NK-92 treated with Interleukin-12 subunit alpha and Interleukin-12 subunit beta, amount 100 ng/mL, for 24 hours (cell line): ENCODE measurements at regions not wholly inside any gene's neighbourhood (a gene's known extent, or its start where the extent isn't known, plus 50 kb on each side); places are given as distances from the start of the nearest gene placed in this dataset.

Experiments
- DNase-seq: peaks from one replicate; lab custom pipeline; 2025; lab: John Stamatoyannopoulos, UW

DNA sequence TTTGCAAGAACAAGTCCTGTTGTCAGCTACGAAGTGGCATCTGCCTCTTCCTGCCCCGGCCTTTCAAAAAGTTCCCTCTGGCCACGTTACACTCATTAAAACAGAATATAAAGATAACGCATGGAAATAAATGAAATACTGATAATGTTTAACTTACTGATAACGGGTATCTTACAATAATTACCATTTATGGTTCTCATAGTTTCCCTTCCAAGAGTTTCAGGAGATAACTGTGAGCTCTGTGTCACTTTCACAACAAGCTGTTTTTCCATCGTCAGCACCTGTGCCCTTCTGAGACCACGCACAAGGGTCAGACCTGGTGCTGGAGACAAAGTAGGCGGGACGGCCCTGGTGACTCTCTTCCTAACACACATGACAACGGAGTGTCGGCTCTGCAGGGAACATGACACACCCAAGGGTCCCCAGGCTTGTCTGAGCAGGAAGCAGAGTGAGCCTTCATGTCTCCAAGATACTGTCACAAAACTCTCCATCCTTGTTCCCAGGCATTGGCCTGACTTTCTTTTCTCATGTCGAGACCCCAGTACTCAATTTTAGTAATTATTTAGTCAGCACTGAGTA, 86.2 kb upstream of the THBS2 start:
- no peak for DNase-seq

DNA sequence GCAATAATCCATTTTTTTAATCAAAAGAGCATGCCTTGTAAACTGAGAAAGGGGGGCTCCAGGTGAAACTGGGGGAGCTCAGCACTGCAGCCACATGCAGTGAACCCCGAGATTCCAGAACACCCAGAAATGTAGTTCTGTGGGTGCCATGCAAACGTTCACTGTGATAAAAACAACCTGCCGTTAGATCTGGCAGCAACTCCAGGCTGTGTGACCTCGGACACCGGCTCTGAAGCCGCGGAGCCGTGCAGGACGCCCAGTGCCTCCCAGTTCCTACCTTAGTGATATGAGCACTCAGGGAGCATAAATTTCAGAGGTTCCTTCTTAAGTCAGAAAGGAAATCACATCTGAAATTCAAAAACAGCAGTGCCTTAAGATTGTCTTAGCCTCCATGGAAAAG, 85.4 kb upstream of the THBS2 start:
- no peak for DNase-seq

DNA sequence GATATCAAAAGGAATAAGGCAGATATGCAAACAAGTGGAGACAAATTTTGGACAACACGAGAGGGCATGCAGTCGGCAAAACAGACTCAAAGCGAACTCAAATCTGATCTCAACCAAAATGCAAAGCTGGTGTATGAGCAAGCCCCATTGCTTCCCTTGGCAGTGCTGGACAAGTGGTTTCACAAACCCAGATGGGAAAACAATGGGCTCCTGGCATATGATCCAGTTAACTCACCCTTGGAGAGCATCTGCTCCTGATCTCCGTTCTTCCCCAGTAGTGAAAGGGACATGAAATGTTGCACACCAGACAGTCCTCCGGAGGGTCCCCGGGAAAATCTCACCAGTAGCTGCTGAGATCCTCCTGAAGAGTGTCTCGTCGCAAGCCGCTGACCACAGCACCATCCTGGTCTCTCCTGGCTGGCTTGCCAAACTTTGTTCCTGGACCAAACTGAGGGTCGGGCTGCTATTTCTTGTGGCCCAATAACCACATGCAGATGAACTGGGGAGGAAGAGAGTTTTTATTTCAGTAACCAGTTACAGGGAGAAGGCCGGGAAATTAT, 84.3 kb upstream of the THBS2 start:
- DNase-seq = no peak

DNA sequence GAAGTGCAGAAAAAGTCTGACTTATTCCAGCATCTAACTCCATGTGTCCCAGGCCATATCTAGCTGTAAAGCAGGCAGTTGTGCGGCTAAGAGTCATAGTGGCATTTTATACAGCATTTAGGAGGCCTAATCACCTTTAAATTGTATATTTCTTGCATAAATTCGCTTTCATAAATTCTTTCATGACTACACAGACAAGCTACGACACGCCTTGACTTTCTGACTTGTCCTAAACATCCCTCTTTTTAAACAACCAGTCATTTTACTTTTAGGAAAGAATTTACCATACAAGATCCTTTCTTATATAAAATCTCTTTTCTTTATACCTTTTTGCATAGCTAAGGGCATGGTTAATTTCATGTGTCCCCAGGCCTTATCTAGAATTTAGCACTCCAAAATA, 81.7 kb upstream of the THBS2 start:
- DNase-seq = no peak

DNA sequence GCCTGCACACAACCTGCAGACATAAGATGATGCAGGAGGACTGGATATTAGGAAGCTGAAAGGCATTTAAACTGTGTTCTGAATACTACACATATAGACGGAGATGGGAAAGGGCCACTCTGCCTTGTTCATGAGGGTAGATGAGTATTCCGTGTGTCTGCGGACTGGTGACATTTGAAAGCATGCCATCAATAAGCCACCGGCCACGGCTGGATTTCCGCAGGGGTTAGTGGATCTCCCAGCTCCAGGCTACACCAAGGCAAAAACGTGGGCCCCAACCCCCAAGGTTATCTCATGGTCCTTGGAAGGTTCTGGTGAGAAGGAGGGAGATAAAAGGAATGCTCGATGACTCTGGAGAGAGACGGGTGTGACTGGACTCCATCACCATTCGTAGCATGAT, 78.6 kb upstream of the THBS2 start:
- no peak for DNase-seq

DNA sequence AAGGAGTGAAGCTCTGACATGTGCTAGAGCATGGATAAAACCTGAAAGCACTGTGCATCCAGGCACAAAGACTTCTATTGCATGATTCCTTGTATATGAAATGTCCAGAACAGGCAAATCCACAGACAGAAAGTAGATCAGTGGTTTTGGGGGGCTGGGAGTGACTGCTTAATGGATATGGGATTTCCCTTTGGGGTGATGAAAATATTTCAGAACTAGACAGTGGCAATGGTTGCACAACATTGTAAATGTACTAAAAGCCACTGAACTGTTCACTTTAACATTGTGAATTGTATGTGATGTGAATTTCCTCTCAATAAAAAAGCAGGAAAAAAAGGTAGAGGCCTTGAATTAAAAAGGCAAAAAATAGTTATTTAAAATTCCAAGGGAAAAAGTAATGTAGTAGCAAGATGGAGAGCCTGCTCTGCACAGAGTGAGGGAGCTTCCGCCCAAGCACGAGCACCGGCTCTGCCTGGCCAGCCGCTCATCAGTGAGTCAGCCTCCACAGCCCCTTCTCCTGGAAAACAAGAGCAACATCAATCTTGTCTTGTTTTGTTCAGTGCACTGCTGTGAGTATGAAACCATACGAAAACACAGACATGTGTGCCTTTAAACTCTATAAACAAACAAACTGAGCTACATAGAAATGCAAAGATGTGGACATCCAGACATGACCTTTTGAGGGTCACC, 74.6 kb upstream of the THBS2 start:
- DNase-seq = no peak

DNA sequence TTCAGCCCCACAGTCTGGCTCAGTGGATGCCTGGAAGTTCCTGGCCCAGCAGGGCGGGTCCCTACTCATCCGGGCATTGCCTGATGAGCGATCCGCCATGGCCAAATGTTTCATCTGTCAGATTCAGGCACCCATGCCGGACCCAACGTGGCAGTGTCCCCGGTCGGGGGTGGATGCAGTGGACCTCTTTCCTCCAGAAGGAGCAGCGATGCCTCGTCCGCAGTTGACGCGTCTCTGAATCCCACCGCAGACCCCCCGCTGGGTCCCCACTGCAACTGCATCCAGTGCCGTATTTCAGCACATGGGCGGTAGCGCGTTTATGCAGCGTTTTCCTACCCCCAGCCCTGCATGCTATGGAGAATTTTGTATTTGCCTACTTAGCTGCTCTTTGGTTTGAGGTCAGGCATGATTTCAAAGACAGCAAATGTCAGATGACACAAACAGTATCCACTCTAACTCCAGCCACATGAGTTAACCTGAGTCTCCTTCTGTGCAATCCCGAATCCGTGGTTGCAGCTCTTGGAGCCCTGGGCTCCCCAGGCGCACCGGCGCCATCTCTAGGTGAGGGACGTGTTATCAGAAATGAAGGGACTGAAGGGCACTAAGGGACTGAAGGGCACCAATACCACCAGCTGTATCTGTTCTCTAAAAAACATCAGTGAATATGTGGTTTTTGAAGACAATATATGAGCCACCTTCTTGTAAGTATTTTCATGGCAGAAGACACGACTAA, 72.6 kb upstream of the THBS2 start:
- no peak for DNase-seq

DNA sequence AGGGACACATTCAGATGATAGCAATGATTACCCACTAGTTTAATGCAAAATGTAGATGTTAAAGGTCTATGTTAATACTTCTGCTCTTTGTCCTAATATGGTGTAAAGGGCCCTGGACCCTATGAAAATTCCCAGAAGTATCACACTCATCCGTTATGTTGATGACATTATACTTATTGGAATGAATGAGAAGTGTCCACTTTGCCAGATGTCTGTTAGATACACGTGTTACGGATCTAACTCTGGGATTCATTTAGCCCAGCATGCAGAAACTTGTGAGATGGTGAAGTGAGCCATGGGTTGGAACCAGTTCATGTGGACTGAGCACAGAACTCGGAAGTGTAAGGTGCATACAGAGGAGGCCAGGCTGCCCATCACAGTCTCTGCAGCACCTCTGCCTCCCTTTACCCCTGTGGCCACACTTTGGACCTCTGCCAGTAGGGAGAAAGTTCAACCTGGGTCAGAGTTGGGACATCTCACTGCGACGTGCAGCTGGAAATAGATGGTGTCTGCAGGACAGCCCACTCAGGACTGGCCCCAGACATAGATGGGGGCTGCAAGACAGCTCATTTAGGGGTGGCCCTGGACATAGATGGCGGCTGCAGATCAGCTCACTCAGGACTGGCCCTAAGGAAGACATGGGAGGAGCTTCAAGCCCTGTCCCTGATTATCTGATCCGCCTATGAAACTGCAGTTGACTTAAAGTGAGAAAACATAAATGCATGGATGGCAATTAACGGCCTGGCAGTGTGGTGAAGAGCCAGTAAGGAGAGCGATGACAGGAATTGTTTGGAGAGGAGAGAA, 71.2 kb upstream of the THBS2 start:
- DNase-seq = no peak

DNA sequence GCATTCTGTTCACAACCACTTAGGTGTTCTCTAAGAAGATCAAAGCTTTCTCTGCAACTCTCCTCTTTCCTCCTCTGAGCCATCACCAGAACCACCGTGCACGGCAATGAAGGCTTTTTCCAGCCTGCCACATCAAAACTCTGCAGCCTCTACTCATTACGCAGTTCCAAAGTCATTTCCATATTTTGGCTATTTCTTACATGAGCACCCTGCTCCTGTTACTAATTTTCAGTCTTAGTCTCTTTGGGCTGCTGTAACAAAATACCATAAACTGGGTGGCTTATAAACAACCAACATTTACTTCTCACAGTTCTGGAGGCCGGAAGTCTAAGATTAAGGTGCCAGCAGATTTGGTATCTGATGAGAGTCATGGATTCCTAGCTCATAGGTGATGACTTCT, 70.4 kb upstream of the THBS2 start:
- no peak for DNase-seq

DNA sequence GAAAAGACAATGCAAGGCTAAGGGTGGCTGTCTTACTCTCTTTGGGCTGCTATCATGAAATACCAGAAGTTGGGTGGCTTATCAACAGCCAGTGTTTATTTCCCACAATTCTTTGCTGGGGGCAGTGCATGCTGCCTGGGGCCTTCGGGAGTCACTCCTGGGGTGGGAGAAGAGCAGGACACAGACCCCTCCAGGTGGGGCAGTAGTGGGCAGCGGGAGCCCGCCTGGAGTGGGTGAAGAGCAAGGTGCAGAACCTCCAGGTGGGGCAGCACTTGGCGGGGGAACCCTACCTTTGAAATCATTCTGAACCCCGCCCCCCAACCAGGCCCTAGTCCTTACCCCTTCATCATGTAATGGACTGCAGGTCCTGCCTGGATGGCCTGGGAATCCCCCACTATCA, 69.6 kb upstream of the THBS2 start:
- peak; percentile 34 for DNase-seq

DNA sequence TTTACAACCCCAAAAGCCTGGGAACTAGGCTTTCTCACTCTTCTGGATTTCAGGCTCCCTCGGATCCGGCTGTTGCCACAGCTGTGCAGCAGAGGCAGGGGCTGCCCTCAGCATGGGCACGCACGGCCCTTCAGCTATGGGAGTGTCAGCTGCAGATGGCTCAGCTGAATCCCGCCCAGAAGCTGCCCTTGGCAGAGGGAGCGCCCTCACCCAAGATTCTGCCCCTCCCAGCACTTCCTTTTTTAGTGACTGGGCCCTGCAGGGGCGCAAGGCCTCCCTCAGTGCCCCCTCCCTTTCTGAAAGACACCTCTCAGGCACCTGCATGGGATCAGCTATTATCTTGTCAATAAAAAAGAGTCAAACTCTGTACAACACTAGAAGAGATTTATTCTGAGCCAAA, 67.9 kb upstream of the THBS2 start:
- DNase-seq = no peak

DNA sequence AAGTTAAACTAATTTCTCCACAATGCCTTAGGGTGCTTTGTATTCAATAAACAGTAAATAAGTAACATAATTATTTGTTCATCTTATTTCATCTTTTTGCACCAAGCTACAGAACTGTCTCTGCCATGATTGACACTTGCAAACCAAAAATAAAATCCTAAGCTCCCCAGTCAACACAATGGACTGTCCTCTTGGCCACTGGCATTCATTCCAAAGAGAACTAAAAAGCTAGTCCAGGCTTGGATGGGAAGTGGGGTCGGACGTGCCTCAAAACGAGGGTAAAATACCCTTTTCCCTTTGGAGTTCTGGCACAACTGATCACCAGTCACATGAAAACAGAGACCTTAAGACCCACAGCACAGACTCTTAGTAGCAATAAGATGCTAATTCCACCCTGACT, 66.4 kb upstream of the THBS2 start:
- DNase-seq = no peak

DNA sequence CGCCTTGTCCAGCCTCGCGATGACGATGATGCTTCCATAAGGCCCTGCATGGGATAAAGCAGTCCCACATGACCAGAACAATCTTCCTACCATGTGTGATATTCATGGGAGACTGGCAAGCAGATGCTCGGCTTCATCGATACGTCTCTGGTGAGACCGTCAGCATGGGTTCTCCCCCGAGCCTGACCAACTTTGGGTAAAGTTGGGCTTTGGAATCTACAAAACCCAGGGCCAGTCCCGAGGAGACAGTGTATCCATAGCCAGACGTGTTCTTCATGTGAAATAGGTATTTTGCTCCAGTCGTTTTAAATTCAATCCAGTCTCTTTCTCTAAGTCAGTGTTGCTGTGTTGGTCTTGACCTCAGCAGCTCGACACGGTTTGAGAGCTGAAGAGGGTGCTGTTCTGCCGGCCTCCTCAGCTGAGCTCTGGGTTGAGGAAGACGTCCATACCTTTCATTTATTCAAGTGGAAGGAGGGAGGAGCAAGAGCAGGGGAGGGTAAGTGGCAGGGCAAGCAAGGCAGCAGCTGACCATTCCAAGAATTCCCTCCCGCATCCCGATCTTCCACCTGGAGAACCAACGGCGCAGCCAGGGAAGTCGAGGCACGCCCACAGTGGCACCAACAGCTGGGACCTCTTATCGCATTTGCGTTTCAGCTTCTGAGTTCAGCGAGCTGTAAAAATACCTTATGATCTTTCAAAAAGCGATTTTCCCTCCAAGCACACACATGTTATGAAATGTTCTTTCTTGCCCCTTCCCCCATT, 64.0 kb upstream of the THBS2 start:
- no peak for DNase-seq

DNA sequence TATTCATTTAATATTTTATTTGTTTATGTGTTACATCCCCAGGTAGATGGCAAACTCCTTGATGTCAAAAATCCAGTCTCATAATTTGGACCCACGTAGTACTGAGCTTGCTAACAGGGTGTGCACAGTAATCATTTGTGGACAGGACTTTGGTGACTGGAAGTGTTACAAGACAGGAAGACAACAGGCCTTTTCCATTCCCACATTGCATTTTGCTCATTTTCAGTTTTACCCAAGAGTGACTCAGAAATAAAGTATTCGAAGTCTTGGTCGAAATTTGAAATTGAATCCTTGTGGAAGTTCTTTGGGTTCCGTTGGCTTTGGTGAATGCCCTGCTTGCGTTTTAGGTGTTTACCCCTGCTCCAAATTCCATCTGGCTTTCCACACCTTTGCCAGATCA, 63.0 kb upstream of the THBS2 start:
- DNase-seq = no peak

DNA sequence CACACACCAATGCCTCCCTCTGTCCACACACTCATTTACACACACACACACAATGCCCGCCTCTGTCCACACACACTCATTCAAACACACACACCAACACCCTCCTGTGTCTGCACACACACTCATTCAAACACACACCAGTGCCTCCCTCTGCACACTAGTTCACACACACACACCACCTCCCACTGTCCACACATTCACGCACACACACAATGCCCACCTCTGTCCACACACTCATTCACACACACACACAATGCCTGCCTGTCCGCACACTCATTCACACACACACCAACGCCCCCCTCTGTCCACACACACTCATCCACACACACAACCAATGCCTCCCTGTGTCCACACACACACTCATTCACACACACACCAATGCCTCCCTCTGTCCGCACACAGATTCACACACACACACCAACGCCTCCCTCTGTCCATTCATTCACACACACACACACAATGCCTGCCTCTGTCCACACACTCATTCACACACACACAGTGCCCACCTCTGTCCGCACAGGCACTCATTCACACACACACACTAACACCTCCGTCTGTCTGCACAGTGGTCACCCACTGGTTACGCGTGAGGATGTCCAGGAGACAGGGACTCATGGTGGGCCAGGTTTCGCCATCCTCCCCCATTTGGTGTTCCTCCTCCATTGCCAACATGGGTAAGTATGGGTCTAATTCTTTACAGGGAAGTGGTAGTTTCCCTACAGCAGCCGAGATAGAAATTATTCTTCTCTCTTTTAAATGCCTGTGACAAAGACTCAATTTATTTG, 62.4 kb upstream of the THBS2 start:
- DNase-seq = no peak

DNA sequence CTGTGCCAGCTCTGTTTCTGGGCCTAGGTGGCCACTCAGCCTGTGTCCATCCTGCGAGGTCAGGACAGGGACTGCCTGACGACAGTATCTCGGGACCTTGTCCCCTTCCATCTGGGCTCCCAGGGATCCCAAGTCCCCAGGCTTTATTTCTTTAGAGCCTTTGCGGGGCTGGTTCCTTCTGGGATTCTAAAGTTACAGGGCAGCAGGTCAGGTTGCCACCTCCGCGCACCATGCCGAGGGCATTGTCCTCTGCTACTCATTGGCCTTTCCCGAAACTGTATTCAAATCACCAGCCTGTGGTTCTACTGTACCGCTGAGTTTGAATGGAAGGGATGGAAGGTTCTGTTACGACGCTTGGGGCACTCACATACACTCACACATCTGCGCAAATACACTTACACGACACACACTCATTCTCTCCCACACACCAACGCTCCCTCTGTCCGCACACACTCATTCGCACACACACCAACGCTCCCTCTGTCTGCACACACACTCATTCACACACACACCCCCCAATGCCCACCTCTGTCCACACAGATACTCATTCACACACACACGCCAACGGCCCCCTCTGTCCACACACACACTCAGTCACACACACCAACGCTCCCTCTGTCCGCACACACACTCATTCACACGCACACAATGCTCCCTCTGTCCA, 59.8 kb upstream of the THBS2 start:
- DNase-seq = no peak

DNA sequence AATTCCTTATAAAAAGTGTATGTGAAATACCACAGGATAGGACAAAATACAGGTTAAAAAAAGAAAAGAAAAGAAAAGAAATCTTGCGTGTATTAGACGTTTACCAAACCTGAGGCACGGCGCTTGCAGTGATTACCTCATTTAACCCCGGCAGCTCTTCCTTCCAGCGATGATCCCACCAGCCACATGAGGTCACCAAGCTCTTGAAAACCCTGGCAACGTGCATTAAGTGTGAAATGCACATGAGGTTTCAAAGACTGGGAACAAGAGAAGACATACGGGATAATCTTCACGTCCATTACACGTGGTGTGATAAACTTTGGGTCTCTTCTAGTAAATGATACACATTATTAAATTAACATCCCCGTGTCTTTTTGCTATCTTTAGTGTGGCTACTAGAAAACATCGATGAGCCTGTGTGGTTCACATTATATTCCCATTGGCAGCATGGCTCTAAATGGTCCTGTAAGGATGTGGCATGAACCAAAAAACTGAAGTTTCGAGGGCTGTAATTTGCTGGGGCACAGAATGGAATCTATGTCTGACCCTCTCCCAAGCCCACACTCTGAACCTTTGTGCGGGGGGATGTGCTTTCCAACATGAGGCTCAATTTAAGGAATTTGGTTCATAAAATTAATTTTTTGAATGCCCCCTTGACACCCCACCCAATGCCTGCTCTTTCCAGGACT, 59.2 kb upstream of the THBS2 start:
- no peak for DNase-seq

DNA sequence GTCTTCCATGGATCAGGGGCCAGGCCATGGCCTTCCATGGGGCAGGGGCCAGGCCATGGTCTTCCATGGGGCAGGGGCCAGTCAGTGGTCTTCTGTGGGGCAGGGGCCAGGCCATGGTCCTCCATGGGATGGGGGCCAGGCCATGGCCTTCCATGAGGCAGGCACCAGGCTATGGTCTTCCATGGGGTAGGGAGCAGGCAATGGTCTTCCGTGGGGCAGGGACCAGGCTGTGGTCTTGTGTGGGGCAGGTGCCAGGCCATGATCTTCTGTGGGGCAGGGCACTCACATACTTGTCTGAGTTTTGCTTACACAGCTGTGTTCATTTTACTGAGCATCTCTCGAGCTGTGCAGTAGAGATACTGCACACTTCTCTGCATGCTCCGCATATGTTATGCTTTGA, 57.3 kb upstream of the THBS2 start:
- DNase-seq = no peak
